Activated CD4-positive, alpha-beta T cell treated with anti-CD3 and anti-CD28 coated beads, Interleukin-2, Interleukin-4, amounts not matched to agents 100 ng/mL and 50 ng/mL, durations not matched to agents 16 hours and 8 hours (primary cell): ENCODE measurements at regions not wholly inside any gene's neighbourhood (a gene's known extent, or its start where the extent isn't known, plus 50 kb on each side); places are given as distances from the start of the nearest gene placed in this dataset.
"Not testable (repeated sequence)": the region's sequence is repeated elsewhere in the genome, so short reads cannot be mapped to it uniquely, and the experiment has no call there.

Experiments used
- DNase-seq: peaks from one replicate; pipeline ENCODE4 v3.0.0-alpha.2; 2020; ENCODE audit warnings: low spot score

DNA sequence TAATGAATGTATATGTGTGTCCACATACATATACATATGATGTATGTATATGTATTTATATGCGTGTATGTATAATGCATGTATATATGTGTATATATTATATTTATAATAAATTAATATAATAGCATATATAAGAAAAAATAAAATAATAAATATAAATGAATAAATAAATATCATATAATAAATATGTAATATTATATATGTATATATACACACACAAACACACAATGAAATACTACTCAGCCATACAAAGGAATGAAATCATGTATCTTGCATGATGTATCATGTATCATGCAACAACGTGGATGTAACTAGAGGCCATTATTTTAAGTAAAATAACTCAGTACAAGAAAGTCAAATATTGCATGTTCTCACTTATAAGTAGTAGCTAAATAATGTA lies 788.7 kb upstream of the CHORDC1 start:
- DNase-seq, result no peak

DNA sequence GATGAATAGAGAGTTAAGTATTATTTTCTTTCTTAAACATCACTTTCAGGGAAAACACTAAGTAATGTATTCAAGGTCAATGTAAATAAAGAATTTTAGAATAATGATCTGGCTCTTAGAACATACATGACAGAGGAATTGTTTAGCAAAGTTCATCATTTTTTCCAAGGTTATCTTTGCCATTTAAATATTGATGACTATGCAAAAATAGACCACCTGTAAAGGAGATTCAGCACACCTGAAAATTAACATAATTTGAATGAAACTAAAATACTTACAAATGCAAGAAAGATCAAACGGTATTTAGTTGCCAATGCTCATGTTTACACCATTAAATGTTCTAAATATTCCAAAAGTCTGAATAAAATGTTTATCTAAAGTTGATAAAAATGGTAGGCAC lies 782.6 kb upstream of the CHORDC1 start:
- no peak for DNase-seq

DNA sequence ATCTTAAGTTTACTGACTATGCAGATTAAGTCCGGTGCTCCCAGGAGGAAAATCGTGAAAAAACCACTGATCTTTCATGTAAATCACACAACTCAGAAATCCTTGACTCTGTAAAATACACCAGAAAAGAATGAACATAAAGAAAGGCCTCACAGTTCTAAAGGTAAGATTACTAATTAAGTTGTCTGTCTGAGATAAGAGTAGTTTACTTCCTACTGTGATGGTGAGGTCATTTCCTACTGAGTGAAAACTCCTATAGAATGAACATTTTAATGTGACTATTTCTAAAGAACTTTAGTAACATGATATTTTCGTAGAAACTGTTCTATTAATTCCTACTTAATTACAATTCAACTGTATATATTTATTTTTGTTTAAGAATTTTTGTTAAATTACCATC lies 774.4 kb upstream of the CHORDC1 start:
- DNase-seq, result no peak

- DNase-seq, result not testable (repeated sequence)
Observed at GRCh38 chr11:90972159-90972558, 749.3 kb upstream of the CHORDC1 start.

DNA sequence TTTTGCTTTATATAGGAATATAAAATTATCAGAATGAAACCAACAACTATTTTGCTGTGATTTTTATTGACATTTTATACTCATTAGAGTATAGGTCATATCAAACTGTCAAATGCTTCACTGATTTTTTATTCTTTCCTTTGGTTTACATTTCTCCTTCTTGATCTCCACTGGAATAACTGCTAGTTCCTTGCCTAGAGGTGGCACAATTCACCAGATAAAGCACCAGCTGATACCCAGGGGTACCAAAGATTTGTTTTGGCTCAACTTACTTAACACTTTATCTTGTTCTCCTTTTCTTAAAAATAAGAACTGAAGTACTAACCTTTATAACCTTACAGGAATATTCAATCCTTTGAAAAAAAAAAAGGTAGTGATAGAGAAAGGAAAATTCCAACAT lies 725.1 kb upstream of the CHORDC1 start:
- no peak for DNase-seq

- no peak for DNase-seq
Observed at GRCh38 chr11:90930252-90930651, 707.4 kb upstream of the CHORDC1 start.

GRCh38 chr11:90919332-90919731 lies 696.5 kb upstream of the CHORDC1 start:
- no peak for DNase-seq

DNA sequence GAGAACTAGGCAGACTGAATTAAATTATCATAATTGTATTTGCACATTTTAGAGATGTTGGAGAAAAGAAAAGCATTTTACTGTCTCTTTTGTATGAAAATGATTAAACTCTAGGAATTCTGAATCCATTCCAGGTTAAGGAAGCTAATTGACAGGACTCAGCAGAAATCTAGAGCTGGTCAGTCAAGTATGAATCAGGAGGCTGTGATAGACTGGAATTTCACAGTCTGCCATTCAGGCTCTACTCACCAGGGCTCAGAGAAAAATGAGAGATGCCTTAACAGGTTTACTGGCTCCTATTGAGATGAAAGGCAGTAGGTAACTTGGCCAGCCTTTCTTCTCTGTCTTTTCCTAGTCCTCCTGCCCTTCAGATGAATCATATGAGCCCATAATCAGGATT lies 693.9 kb upstream of the CHORDC1 start:
- no peak for DNase-seq

- no peak for DNase-seq
Observed at GRCh38 chr11:90913131-90913668, 690.4 kb upstream of the CHORDC1 start.

GRCh38 chr11:90912631-90913030 lies 689.8 kb upstream of the CHORDC1 start:
- DNase-seq, result no peak

- DNase-seq, result no peak
Observed at GRCh38 chr11:90911192-90911591, 688.3 kb upstream of the CHORDC1 start.

GRCh38 chr11:90908074-90908473 lies 685.2 kb upstream of the CHORDC1 start:
- DNase-seq, result no peak

GRCh38 chr11:90895850-90896249 lies 673.0 kb upstream of the CHORDC1 start:
- no peak for DNase-seq

GRCh38 chr11:90890347-90890746 lies 667.5 kb upstream of the CHORDC1 start:
- no peak for DNase-seq

- DNase-seq, result no peak
Observed at GRCh38 chr11:90884181-90884580, 661.3 kb upstream of the CHORDC1 start.

- DNase-seq, result no peak
Observed at GRCh38 chr11:90874986-90875385, 652.1 kb upstream of the CHORDC1 start.

GRCh38 chr11:90874281-90874680 lies 651.4 kb upstream of the CHORDC1 start:
- DNase-seq, result no peak

- DNase-seq, result no peak
Observed at GRCh38 chr11:90867416-90867815, 644.6 kb upstream of the CHORDC1 start.

DNA sequence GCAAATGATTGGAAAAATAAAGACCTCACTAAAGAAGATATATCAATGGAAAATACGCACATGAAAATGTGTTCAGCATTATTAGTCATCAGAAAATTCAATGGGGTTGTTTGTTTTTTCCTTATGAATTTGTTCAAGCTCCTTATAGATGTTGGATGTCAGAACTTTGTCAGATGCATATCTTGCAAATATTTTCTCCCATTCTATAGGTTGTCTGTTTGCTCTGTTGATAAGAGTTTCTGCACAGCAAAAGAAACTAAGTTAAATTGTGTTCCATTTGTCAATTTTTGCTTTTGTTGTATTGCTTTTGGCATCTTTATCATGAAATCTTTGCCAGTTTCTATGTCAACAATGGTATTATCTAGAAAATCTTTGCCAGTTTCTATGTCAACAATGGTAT lies 633.9 kb upstream of the CHORDC1 start:
- no peak for DNase-seq

- DNase-seq, result no peak
Observed at GRCh38 chr11:90855531-90855930, 632.7 kb upstream of the CHORDC1 start.

DNA sequence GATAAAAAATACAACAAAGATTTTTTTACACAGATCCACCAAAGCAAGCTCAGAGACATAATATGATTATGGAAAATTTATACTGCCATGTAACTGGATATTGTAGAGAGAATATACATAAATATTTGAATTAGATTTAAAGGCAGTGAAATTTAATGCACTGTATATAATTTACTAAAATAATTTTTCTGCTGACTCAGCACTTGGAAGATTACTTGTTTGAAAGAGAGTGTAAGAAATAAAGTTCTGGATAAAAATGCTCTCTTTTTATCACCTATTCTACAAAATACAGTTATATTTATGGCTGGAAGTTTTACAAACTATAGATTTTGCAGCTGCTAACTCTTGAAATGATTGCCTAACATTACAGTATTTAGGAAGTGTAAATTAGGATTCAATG lies 628.3 kb upstream of the CHORDC1 start:
- no peak for DNase-seq

- no peak for DNase-seq
Observed at GRCh38 chr11:90849312-90849711, 626.5 kb upstream of the CHORDC1 start.

- no peak for DNase-seq
Observed at GRCh38 chr11:90847268-90847886, 624.5 kb upstream of the CHORDC1 start.

- no peak for DNase-seq
Observed at GRCh38 chr11:90846628-90847027, 623.8 kb upstream of the CHORDC1 start.
